ENCODE measurements at regions not wholly inside any gene's neighbourhood (a gene's known extent, or its start where the extent isn't known, plus 50 kb on each side); places are given as distances from the start of the nearest gene placed in this dataset.

GRCh38 chr4:1563768-1564485, 120.2 kb downstream of the FAM53A start:
- H3K4me3 ChIP-seq (ENCODE audit: low read depth, low read length) = no peak overlapping the region
- in situ Hi-C loops (cut with HindIII; ENCODE audit: low sequenced_read_pairs) = no loop called here
- DNase-seq (ENCODE audit: low read depth, low spot score) = no peak
- no peak for TF ChIP-seq CTCF (IDR thresholded peaks at IDR 0.05; ENCODE audit: low read depth, low read length)

GRCh38 chr4:1563241-1563640, 120.9 kb downstream of the FAM53A start:
- DNase-seq (ENCODE audit: low read depth, low spot score) = no peak
- no peak for TF ChIP-seq CTCF (IDR thresholded peaks at IDR 0.05; ENCODE audit: low read depth, low read length)
- in situ Hi-C loops (cut with HindIII; ENCODE audit: low sequenced_read_pairs) = no loop called here
- no peak overlapping the region for H3K4me3 ChIP-seq (ENCODE audit: low read depth, low read length)

GRCh38 chr4:1562771-1563170, 121.3 kb downstream of the FAM53A start:
- in situ Hi-C loops (cut with HindIII; ENCODE audit: low sequenced_read_pairs) = no loop called here
- H3K4me3 ChIP-seq (ENCODE audit: low read depth, low read length) = no peak overlapping the region
- no peak for DNase-seq (ENCODE audit: low read depth, low spot score)
- TF ChIP-seq CTCF (IDR thresholded peaks at IDR 0.05; ENCODE audit: low read depth, low read length) = no peak

GRCh38 chr4:1562371-1562770, 121.7 kb downstream of the FAM53A start:
- in situ Hi-C loops (cut with HindIII; ENCODE audit: low sequenced_read_pairs) = no loop called here
- TF ChIP-seq CTCF (IDR thresholded peaks at IDR 0.05; ENCODE audit: low read depth, low read length) = no peak
- DNase-seq (ENCODE audit: low read depth, low spot score) = no peak
- H3K4me3 ChIP-seq (ENCODE audit: low read depth, low read length) = no peak overlapping the region

- DNase-seq (ENCODE audit: low read depth, low spot score) = no peak
- in situ Hi-C loops (cut with HindIII; ENCODE audit: low sequenced_read_pairs) = no loop called here
These were observed 122.7 kb downstream of the FAM53A start for GRCh38 chr4:1561286-1561990.

More at GRCh38 chr4:1561286-1561990, 122.7 kb downstream of the FAM53A start:
- H3K4me3 ChIP-seq (ENCODE audit: low read depth, low read length) = no peak overlapping the region
- TF ChIP-seq CTCF (IDR thresholded peaks at IDR 0.05; ENCODE audit: low read depth, low read length) = no peak

Measured in astrocyte of the spinal cord (primary cell).